HepG2 (cell line): ENCODE measurements at regions not wholly inside any gene's neighbourhood (a gene's known extent, or its start where the extent isn't known, plus 50 kb on each side); places are given as distances from the start of the nearest gene placed in this dataset.

ENCODE experiments used
- ATAC-seq: fragments of 200-7000 bp; cut with Tn5 transposase; 3 replicates; pipeline ENCODE4 v1.9.1; 2020; ENCODE audit warnings: mild to moderate bottlenecking, moderate library complexity
- BruUV-seq: library from RNA; stranded (reverse); fragments of 400-500 nt; replicated peaks from 2 replicates; lab custom pipeline; 2021; lab: Mats Ljungman, UMichigan
- CTCF ChIA-PET: fragments of 300-600 bp; formaldehyde crosslinking; extraction: SDS; loops from one replicate; lab custom pipeline; 2021; ENCODE audit warnings: low total read pairs, inconsistent platforms, low intra/inter-chr PET ratio; lab: Yijun Ruan, JAX
- POLR2A ChIA-PET: fragments of 350-600 bp; sonication (Branson Sonifier 250); formaldehyde crosslinking; loops from one replicate; lab custom pipeline; 2020; ENCODE audit warnings: antibody characterized with exemption, inconsistent platforms; lab: Yijun Ruan, JAX
- DNase-seq: peaks from one replicate; pipeline ENCODE4 v3.0.0-alpha.2; 2015; ENCODE audit warnings: low spot score
- FAIRE-seq: peaks from 3 replicates; lab custom pipeline; 2011; peaks lifted over from hg19 to GRCh38; lab: Jason Lieb, UNC
- H2AFZ ChIP-seq: one replicate; pipeline ENCODE4 v1.6.1; 2011; ENCODE audit warnings: low read length, inconsistent platforms
- H3K27ac ChIP-seq: fragments of 300-600 bp; 3 replicates; pipeline ENCODE4 v1.8.0; 2011; ENCODE audit warnings: mixed run types, mild to moderate bottlenecking, mixed read lengths, low read length, inconsistent platforms; ENCODE audit not compliant: insufficient read depth; ENCODE audit errors: extremely low read length
- H3K27me3 ChIP-seq, 2 experiments: fragments of 200-600 bp in 1 of 2; 2 replicates in 1 of 2; 3 replicates in 1 of 2; pipeline versions ENCODE4 v1.6.0 to v1.8.0; 2011; ENCODE audit warnings: low read length in 2 of 2, mild to moderate bottlenecking in 2 of 2, moderate library complexity in 2 of 2, inconsistent platforms in 1 of 2; ENCODE audit not compliant: insufficient read depth in 2 of 2, control insufficient read depth in 1 of 2
- H3K36me3 ChIP-seq, 2 experiments: fragments of 200-600 bp in 1 of 2; replicated peaks in 1 of 2; 2 replicates in 1 of 2; 3 replicates in 1 of 2; pipeline versions ENCODE4 v1.5.1 to v1.8.0; 2011; ENCODE audit warnings: low read length in 2 of 2, inconsistent platforms in 1 of 2; ENCODE audit not compliant: insufficient read depth in 2 of 2, control insufficient read depth in 1 of 2
- H3K4me1 ChIP-seq: 2 replicates; pipeline ENCODE4 v1.5.1; 2012; ENCODE audit warnings: low read length, inconsistent platforms; ENCODE audit not compliant: insufficient read depth
- H3K4me2 ChIP-seq: 2 replicates; pipeline ENCODE4 v1.6.0; 2011; ENCODE audit warnings: low read depth, low read length, inconsistent platforms
- H3K4me3 ChIP-seq, 3 experiments: fragments of 200-600 bp in 1 of 3; sonication (generic), shearing (Covaris generic) in 1 of 3; replicated peaks in 1 of 3; 2 replicates each; pipeline ENCODE4 v1.5.1; 2011 to 2016; ENCODE audit warnings: low read length in 3 of 3, inconsistent platforms in 2 of 3, low read depth in 2 of 3, mild to moderate bottlenecking in 2 of 3, control low read depth in 1 of 3, mixed read lengths in 1 of 3; ENCODE audit not compliant: insufficient read depth in 1 of 3
- H3K79me2 ChIP-seq: one replicate; pipeline ENCODE4 v1.6.1; 2011; ENCODE audit warnings: low read length, inconsistent platforms; ENCODE audit not compliant: insufficient read depth
- H3K9ac ChIP-seq: 2 replicates; pipeline ENCODE4 v1.6.0; 2011; ENCODE audit warnings: mild to moderate bottlenecking, low read depth, low read length, inconsistent platforms; ENCODE audit not compliant: insufficient read depth
- H3K9me3 ChIP-seq: 2 replicates; pipeline ENCODE4 v1.5.1; 2012; ENCODE audit warnings: mild to moderate bottlenecking, low read length
- H4K20me1 ChIP-seq: 2 replicates; pipeline ENCODE4 v1.6.0; 2011; ENCODE audit warnings: inconsistent platforms, mild to moderate bottlenecking, low read length, moderate library complexity; ENCODE audit not compliant: insufficient read depth
- GABPB1 ChIP-seq: IDR thresholded peaks from 2 replicates; pipeline ENCODE4 v1.6.1; 2016; ENCODE audit warnings: mild to moderate bottlenecking, missing genetic modification reagents, moderate library complexity, missing compliant biosample characterization
- HHEX ChIP-seq: IDR thresholded peaks from 2 replicates; pipeline ENCODE4 v1.6.1; 2016; ENCODE audit warnings: control low read depth
- SIX1 ChIP-seq: sonication (generic); formaldehyde crosslinking; IDR thresholded peaks from 2 replicates; pipeline ENCODE4 v1.4.0; 2020; ENCODE audit warnings: missing genetic modification reagents, borderline replicate concordance
- SIX4 ChIP-seq: sonication (generic); formaldehyde crosslinking; IDR thresholded peaks from 2 replicates; pipeline ENCODE4 v1.4.0; 2020; ENCODE audit warnings: missing genetic modification reagents
- SMYD3 ChIP-seq: sonication (generic); formaldehyde crosslinking; IDR thresholded peaks from 2 replicates; pipeline ENCODE4 v1.8.1; 2023; ENCODE audit warnings: mild to moderate bottlenecking, missing genetic modification reagents
- THRA ChIP-seq: sonication (generic); formaldehyde crosslinking; IDR thresholded peaks from 2 replicates; pipeline ENCODE4 v1.4.0; 2020; ENCODE audit warnings: missing genetic modification reagents, borderline replicate concordance
- U2AF1 ChIP-seq: fragments of 200-400 bp; formaldehyde crosslinking; optimal IDR thresholded peaks from 2 replicates; pipeline ENCODE3; 2017; ENCODE audit warnings: mild to moderate bottlenecking, low read depth, low read length
- ZFP90 ChIP-seq: sonication (generic); formaldehyde crosslinking; IDR thresholded peaks from 2 replicates; pipeline ENCODE4 v1.8.0; 2022; ENCODE audit warnings: missing genetic modification reagents, mild to moderate bottlenecking, inconsistent platforms, borderline replicate concordance
- ZNF264 ChIP-seq: sonication (generic); formaldehyde crosslinking; IDR thresholded peaks from 2 replicates; pipeline ENCODE4 v1.4.0; 2020; ENCODE audit warnings: missing genetic modification reagents
- ZNF367 ChIP-seq: sonication (generic); formaldehyde crosslinking; IDR thresholded peaks from 2 replicates; pipeline ENCODE4 v1.4.0; 2020; ENCODE audit warnings: missing genetic modification reagents, borderline replicate concordance
- ZNF430 ChIP-seq: sonication (generic); formaldehyde crosslinking; IDR thresholded peaks from 2 replicates; pipeline ENCODE4 v1.9.0; 2021; ENCODE audit warnings: mild to moderate bottlenecking, missing genetic modification reagents
- ZNF557 ChIP-seq: sonication (generic); formaldehyde crosslinking; IDR thresholded peaks from 2 replicates; pipeline ENCODE4 v1.4.0; 2020; ENCODE audit warnings: missing genetic modification reagents
- ZNF652 ChIP-seq: IDR thresholded peaks from 2 replicates; pipeline ENCODE4 v1.6.1; 2016; ENCODE audit warnings: low read depth, borderline replicate concordance
- ZNF746 ChIP-seq: sonication (generic); formaldehyde crosslinking; IDR thresholded peaks from 2 replicates; pipeline ENCODE4 v1.8.0; 2022; ENCODE audit warnings: mild to moderate bottlenecking, missing genetic modification reagents
- ZNF747 ChIP-seq: sonication (generic); formaldehyde crosslinking; IDR thresholded peaks from 2 replicates; pipeline ENCODE4 v1.8.1; 2023; ENCODE audit warnings: missing genetic modification reagents, mild to moderate bottlenecking, borderline replicate concordance
- WGBS: methylation state at CpG from one replicate; pipeline ENCODE4 v1.1.6; 2017; ENCODE audit warnings: low lambda C conversion rate; 5-methylcytosine and 5-hydroxymethylcytosine counted together
- in situ Hi-C: cut with HindIII; loops from 2 replicates; pipeline ENCODE4 v1.10.0; 2017; ENCODE audit warnings: low pct_unique_long_range_greater_than_20kb; ENCODE audit not compliant: extremely low pct_ligation_motif_present
- intact Hi-C: fragments of 100-400 bp; cut with micrococcal nuclease; formaldehyde crosslinking; loops from one replicate; pipeline ENCODE4 v1.10.0; 2022; ENCODE audit not compliant: unreplicated experiment
- TF ChIP-seq, protein P1 (sequence below): sonication (generic); formaldehyde crosslinking; conservative IDR thresholded peaks from 2 replicates; pipeline ENCODE4 v1.4.0; 2020; ENCODE audit warnings: missing genetic modification reagents
- TF ChIP-seq, protein P2 (sequence below): sonication (generic); formaldehyde crosslinking; IDR thresholded peaks from 2 replicates; pipeline ENCODE4 v1.4.0; 2020; ENCODE audit warnings: mild to moderate bottlenecking, missing genetic modification reagents

GRCh38 chr11:20211691-20212090 is 51.4 kb upstream of the DBX1 start:
- in situ Hi-C loops = no loop called here
- Histone ChIP-seq H3K36me3 (no peaks in the 10 kb centered on the region), H3K9me3 (no peaks in the 10 kb centered on the region), H4K20me1 (no peaks in the 10 kb centered on the region), H3K4me1 (no peaks in the 10 kb centered on the region), H3K4me2 (no peak overlapping the region), H3K79me2 (no peaks in the 10 kb centered on the region), H2AFZ (no peak overlapping the region), H3K27ac (no peak overlapping the region), H3K9ac (no peak overlapping the region), H3K27me3 (peaks cover 7 to 53% of the 10 kb centered on the region in 2 experiments), H3K4me3 (no peak overlapping the region)
- ATAC-seq (no peak), FAIRE-seq (no peak), DNase-seq (no peak)
- intact Hi-C loops = no loop called here
- TF ChIP-seq, protein P1, sequence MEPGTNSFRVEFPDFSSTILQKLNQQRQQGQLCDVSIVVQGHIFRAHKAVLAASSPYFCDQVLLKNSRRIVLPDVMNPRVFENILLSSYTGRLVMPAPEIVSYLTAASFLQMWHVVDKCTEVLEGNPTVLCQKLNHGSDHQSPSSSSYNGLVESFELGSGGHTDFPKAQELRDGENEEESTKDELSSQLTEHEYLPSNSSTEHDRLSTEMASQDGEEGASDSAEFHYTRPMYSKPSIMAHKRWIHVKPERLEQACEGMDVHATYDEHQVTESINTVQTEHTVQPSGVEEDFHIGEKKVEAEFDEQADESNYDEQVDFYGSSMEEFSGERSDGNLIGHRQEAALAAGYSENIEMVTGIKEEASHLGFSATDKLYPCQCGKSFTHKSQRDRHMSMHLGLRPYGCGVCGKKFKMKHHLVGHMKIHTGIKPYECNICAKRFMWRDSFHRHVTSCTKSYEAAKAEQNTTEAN (CRISPR knock-in tag) = no peak
- TF ChIP-seq ZNF367 (CRISPR knock-in tag) = no peak
- TF ChIP-seq HHEX (CRISPR knock-in tag) = no peak
- TF ChIP-seq GABPB1 = no peak
- no peak for TF ChIP-seq ZFP90 (CRISPR knock-in tag)
- TF ChIP-seq SMYD3 (CRISPR knock-in tag) = no peak
- no peak for TF ChIP-seq ZNF264 (CRISPR knock-in tag)
- no peak for TF ChIP-seq ZNF747
- TF ChIP-seq THRA (CRISPR knock-in tag) = no peak
- TF ChIP-seq SIX1 = no peak
- no peak for TF ChIP-seq U2AF1
- no peak for TF ChIP-seq ZNF557 (CRISPR knock-in tag)
- TF ChIP-seq ZNF746 = no peak
- TF ChIP-seq, protein P2, sequence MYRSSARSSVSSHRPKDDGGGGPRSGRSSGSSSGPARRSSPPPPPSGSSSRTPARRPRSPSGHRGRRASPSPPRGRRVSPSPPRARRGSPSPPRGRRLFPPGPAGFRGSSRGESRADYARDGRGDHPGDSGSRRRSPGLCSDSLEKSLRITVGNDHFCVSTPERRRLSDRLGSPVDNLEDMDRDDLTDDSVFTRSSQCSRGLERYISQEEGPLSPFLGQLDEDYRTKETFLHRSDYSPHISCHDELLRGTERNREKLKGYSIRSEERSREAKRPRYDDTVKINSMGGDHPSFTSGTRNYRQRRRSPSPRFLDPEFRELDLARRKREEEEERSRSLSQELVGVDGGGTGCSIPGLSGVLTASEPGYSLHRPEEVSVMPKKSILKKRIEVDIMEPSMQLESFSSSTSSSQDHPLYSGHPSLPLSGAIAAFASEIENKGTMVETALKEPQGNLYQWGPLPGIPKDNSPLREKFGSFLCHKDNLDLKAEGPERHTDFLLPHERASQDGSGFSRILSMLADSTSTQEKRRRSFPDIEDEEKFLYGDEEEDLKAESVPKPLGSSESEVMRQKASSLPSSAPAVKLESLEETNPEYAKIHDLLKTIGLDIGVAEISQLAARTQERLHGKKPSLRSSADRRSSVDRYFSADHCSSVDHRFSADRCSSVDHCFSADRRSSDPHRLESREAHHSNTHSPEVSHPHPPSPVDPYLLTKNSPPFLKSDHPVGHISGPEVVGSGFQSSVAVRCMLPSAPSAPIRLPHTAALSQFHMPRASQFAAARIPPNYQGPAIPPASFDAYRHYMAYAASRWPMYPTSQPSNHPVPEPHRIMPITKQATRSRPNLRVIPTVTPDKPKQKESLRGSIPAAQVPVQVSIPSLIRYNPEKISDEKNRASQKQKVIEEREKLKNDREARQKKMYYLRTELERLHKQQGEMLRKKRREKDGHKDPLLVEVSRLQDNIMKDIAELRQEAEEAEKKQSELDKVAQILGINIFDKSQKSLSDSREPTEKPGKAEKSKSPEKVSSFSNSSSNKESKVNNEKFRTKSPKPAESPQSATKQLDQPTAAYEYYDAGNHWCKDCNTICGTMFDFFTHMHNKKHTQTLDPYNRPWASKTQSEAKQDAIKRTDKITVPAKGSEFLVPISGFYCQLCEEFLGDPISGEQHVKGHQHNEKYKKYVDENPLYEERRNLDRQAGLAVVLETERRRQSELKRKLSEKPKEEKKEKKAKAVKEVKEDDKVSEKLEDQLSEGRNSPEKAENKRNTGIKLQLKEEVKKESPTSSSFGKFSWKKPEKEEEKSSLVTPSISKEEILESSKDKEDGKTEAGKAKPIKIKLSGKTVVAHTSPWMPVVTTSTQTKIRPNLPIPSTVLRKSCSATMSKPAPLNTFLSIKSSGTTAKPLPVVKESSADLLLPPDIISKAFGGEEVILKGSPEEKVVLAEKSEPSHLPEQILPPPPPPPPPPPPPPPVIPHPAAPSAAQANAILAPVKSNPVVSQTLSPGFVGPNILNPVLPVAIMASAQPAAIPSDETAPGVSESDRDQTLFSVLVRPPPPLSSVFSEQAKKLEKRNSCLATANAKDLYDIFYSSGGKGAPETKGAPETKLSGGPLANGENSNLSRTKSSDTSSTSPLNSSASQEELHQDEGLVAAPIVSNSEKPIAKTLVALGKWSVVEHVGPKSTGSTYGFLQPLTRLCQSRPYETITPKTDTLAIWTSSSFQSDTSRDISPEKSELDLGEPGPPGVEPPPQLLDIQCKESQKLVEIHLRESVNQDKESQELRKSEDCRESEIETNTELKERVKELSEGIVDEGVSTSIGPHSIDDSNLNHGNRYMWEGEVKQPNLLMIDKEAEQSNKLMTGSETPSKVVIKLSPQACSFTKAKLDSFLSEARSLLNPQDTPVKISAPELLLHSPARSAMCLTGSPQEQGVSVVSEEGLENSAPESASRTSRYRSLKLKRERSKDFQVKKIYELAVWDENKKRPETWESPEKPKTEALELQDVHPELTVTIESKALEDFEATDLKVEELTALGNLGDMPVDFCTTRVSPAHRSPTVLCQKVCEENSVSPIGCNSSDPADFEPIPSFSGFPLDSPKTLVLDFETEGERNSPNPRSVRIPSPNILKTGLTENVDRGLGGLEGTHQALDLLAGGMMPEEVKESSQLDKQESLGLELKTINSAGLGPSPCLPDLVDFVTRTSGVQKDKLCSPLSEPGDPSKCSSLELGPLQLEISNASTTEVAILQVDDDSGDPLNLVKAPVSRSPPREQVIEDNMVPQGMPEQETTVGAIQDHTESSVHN (CRISPR knock-in tag) = no peak
- TF ChIP-seq ZNF652 (CRISPR knock-in tag) = no peak
- no peak for TF ChIP-seq ZNF430 (CRISPR knock-in tag)
- no peak for TF ChIP-seq SIX4
- ChIA-PET CTCF (no interaction called here), POLR2A (no interaction called here)
- BruUV-seq = no TSS peak
- 9% methylated on average over 3 of the region's 4 CpGs for WGBS
